Hepatocyte (in vitro differentiated cells): ENCODE measurements at regions not wholly inside any gene's neighbourhood (a gene's known extent, or its start where the extent isn't known, plus 50 kb on each side); places are given as distances from the start of the nearest gene placed in this dataset.

Experiments used
- CTCF ChIP-seq: fragments of 200-600 bp; sonication (generic); IDR thresholded peaks from 2 replicates; pipeline ENCODE4 v1.5.1; 2016; ENCODE audit warnings: antibody characterized with exemption, mild to moderate bottlenecking; ENCODE audit not compliant: poor library complexity
- EZH2 ChIP-seq: fragments of 200-600 bp; sonication (generic); IDR thresholded peaks from 2 replicates; pipeline ENCODE4 v1.6.1; 2016; ENCODE audit warnings: antibody characterized with exemption, mild to moderate bottlenecking, borderline replicate concordance

GRCh38 chr2:147364597-147364996 lies 480.2 kb upstream of the ACVR2A start:
- no peak for TF ChIP-seq EZH2
- no peak for TF ChIP-seq CTCF
